ENCODE measurements at regions not wholly inside any gene's neighbourhood (a gene's known extent, or its start where the extent isn't known, plus 50 kb on each side); places are given as distances from the start of the nearest gene placed in this dataset.

GRCh38 chr1:224863486-224863885, 66.0 kb upstream of the DNAH14 start:
- no peaks in the 10 kb centered on the region for H3K4me1 ChIP-seq
- intact Hi-C loops (cut with DNase I) = no loop called here

GRCh38 chr1:224864006-224864405, 65.5 kb upstream of the DNAH14 start:
- no peak overlapping the region for H3K4me3 ChIP-seq
- no peak overlapping the region for H3K27ac ChIP-seq
- intact Hi-C loops (cut with DNase I) = no loop called here
- ATAC-seq (no peak), DNase-seq (no peak)
- H3K4me1 ChIP-seq = no peaks in the 10 kb centered on the region
- no peaks in the 10 kb centered on the region for H3K27me3 ChIP-seq
- H3K36me3 ChIP-seq = no peaks in the 10 kb centered on the region
- TF ChIP-seq CTCF (IDR thresholded peaks at IDR 0.05) = no peak
- H3K9me3 ChIP-seq = peaks cover 0 to 14% of the 10 kb centered on the region in 2 donors

More at GRCh38 chr1:224863486-224863885, 66.0 kb upstream of the DNAH14 start:
- no peak overlapping the region for H3K4me3 ChIP-seq
- ATAC-seq = no peak
- no peaks in the 10 kb centered on the region for H3K27me3 ChIP-seq
- TF ChIP-seq CTCF (IDR thresholded peaks at IDR 0.05) = no peak
- no peaks in the 10 kb centered on the region for H3K36me3 ChIP-seq
- peaks cover 0 to 14% of the 10 kb centered on the region in 2 donors for H3K9me3 ChIP-seq
- no peak for DNase-seq
- no peak overlapping the region for H3K27ac ChIP-seq

- Histone ChIP-seq H3K9me3 (peaks cover 0 to 14% of the 10 kb centered on the region in 2 donors), H3K4me3 (no peak overlapping the region), H3K36me3 (no peaks in the 10 kb centered on the region), H3K4me1 (no peaks in the 10 kb centered on the region), H3K27me3 (no peaks in the 10 kb centered on the region), H3K27ac (no peak overlapping the region)
- ATAC-seq (no peak), DNase-seq (no peak)
- no peak for TF ChIP-seq CTCF (IDR thresholded peaks at IDR 0.05)
- intact Hi-C loops (cut with DNase I) = no loop called here
Observed at GRCh38 chr1:224865510-224865909, 64.0 kb upstream of the DNAH14 start.

- ATAC-seq (no peak), DNase-seq (no peak)
- Histone ChIP-seq H3K9me3 (peaks cover 0 to 14% of the 10 kb centered on the region in 2 donors), H3K36me3 (no peaks in the 10 kb centered on the region), H3K27me3 (no peaks in the 10 kb centered on the region), H3K27ac (no peak overlapping the region), H3K4me1 (no peaks in the 10 kb centered on the region), H3K4me3 (no peak overlapping the region)
- intact Hi-C loops (cut with DNase I) = no loop called here
- TF ChIP-seq CTCF (IDR thresholded peaks at IDR 0.05) = no peak
Observed at GRCh38 chr1:224866940-224867339, 62.5 kb upstream of the DNAH14 start.

- Histone ChIP-seq H3K9me3 (peaks cover 0 to 14% of the 10 kb centered on the region in 2 donors), H3K4me3 (no peak overlapping the region), H3K27me3 (no peaks in the 10 kb centered on the region), H3K27ac (no peak overlapping the region), H3K36me3 (no peaks in the 10 kb centered on the region), H3K4me1 (no peaks in the 10 kb centered on the region)
- no peak for TF ChIP-seq CTCF (IDR thresholded peaks at IDR 0.05)
- intact Hi-C loops (cut with DNase I) = no loop called here
- DNase-seq (no peak), ATAC-seq (no peak)
Observed at GRCh38 chr1:224867715-224868114, 61.8 kb upstream of the DNAH14 start.
